GM12878 (cell line): ENCODE measurements at regions not wholly inside any gene's neighbourhood (a gene's known extent, or its start where the extent isn't known, plus 50 kb on each side); places are given as distances from the start of the nearest gene placed in this dataset.

Source experiments
- ATAC-seq: fragments of 200-7000 bp; cut with Tn5 transposase; 3 replicates; pipeline ENCODE4 v1.9.1; 2020; ENCODE audit warnings: mild to moderate bottlenecking, moderate library complexity
- BruUV-seq: library from RNA; stranded (reverse); fragments of 400-500 nt; replicated peaks from 2 replicates; lab custom pipeline; 2021; lab: Mats Ljungman, UMichigan
- CTCF ChIA-PET: fragments of 300-600 bp; sonication (Branson Sonifier 250); formaldehyde crosslinking; extraction: SDS; loops from one replicate; lab custom pipeline; 2021; ENCODE audit warnings: inconsistent platforms; lab: Yijun Ruan, JAX
- POLR2A ChIA-PET: fragments of 350-600 bp; formaldehyde crosslinking; extraction: SDS; loops from one replicate; lab custom pipeline; 2021; ENCODE audit warnings: inconsistent platforms; lab: Charles Lee
- RAD21 ChIA-PET: fragments of 300-600 bp; sonication (Branson Sonifier 250); formaldehyde crosslinking; loops from one replicate; lab custom pipeline; 2023; ENCODE audit warnings: antibody characterized with exemption; ENCODE audit not compliant: unreplicated experiment; lab: Charles Lee
- SMC1A ChIA-PET: fragments of 300-600 bp; sonication (Branson Sonifier 250); formaldehyde crosslinking; loops from one replicate; lab custom pipeline; 2023; ENCODE audit not compliant: unreplicated experiment, uncharacterized antibody; lab: Charles Lee
- DNase-seq: peaks from one replicate; pipeline ENCODE4 v3.0.0-alpha.2; 2011; ENCODE audit warnings: low read depth, low spot score
- FAIRE-seq: peaks from 3 replicates; lab custom pipeline; 2011; peaks lifted over from hg19 to GRCh38; lab: Jason Lieb, UNC
- H2AFZ ChIP-seq: 2 replicates; pipeline ENCODE4 v1.6.0; 2011; ENCODE audit warnings: low read depth, low read length, control low read depth; ENCODE audit not compliant: control insufficient read depth
- H3K27ac ChIP-seq: 2 replicates; pipeline ENCODE4 v1.5.1; 2011; ENCODE audit warnings: control low read depth; ENCODE audit not compliant: control insufficient read depth, insufficient read depth
- H3K27me3 ChIP-seq, 2 experiments: replicated peaks in 1 of 2; 2 replicates each; pipeline versions ENCODE4 v1.6.0 to v1.6.1; 2011; ENCODE audit warnings: low read length in 1 of 2; ENCODE audit not compliant: control insufficient read depth in 2 of 2, insufficient read depth in 2 of 2
- H3K36me3 ChIP-seq, 2 experiments: 2 replicates each; pipeline ENCODE4 v1.5.1; 2011; ENCODE audit warnings: low read length in 1 of 2; ENCODE audit not compliant: control insufficient read depth in 2 of 2, insufficient read depth in 2 of 2
- H3K4me1 ChIP-seq: 2 replicates; pipeline ENCODE4 v1.6.1; 2011; ENCODE audit warnings: mild to moderate bottlenecking, low read length, moderate library complexity, mixed read lengths; ENCODE audit not compliant: control insufficient read depth, insufficient read depth
- H3K4me2 ChIP-seq: 2 replicates; pipeline ENCODE4 v1.6.0; 2011; ENCODE audit warnings: control low read depth; ENCODE audit not compliant: control insufficient read depth, insufficient read depth
- H3K4me3 ChIP-seq: fragments of 200-600 bp; sonication (generic); 2 replicates; pipeline ENCODE4 v1.5.1; 2016
- H3K79me2 ChIP-seq: 2 replicates; pipeline ENCODE4 v1.6.0; 2011; ENCODE audit warnings: low read length; ENCODE audit not compliant: control insufficient read depth, insufficient read depth
- H3K9ac ChIP-seq: 2 replicates; pipeline ENCODE4 v1.8.0; 2011; ENCODE audit warnings: low read length, control low read depth, mixed read lengths; ENCODE audit not compliant: control insufficient read depth, insufficient read depth
- H3K9me3 ChIP-seq: replicated peaks from 3 replicates; pipeline ENCODE4 v1.5.1; 2011; ENCODE audit warnings: mild to moderate bottlenecking, low read length; ENCODE audit not compliant: control insufficient read depth, insufficient read depth
- H4K20me1 ChIP-seq: 2 replicates; pipeline ENCODE4 v1.6.0; 2011; ENCODE audit not compliant: control insufficient read depth, insufficient read depth
- CHD1 ChIP-seq: IDR thresholded peaks from 2 replicates; pipeline ENCODE4 v1.6.1; 2012; ENCODE audit warnings: low read depth, low read length, improper control_type of control experiment
- FOS ChIP-seq: IDR thresholded peaks from 3 replicates; pipeline ENCODE4 v1.6.1; 2011; ENCODE audit warnings: borderline replicate concordance; ENCODE audit not compliant: insufficient read length; ENCODE audit errors: extremely low read depth
- HSF1 ChIP-seq: fragments of 150-350 bp; IDR thresholded peaks from 2 replicates; pipeline ENCODE4 v1.6.1; 2014; ENCODE audit warnings: mild to moderate bottlenecking, low read depth, low read length
- JUNB ChIP-seq: IDR thresholded peaks from 2 replicates; pipeline ENCODE4 v1.6.1; 2016; ENCODE audit warnings: antibody characterized with exemption, mild to moderate bottlenecking
- JUND ChIP-seq: IDR thresholded peaks from 2 replicates; pipeline ENCODE4 v1.6.1; 2012; ENCODE audit warnings: low read depth, mild to moderate bottlenecking, low read length, improper control_type of control experiment, moderate library complexity
- MXI1 ChIP-seq: fragments of 150-350 bp; IDR thresholded peaks from 2 replicates; pipeline ENCODE4 v1.6.1; 2011; ENCODE audit warnings: low read depth, mild to moderate bottlenecking, inconsistent platforms, low read length, improper control_type of control experiment
- NRF1 ChIP-seq: conservative IDR thresholded peaks from 2 replicates; pipeline ENCODE4 v1.6.1; 2011; ENCODE audit warnings: mild to moderate bottlenecking, low read depth, low read length, improper control_type of control experiment
- RB1 ChIP-seq: fragments of 450-650 bp; formaldehyde crosslinking; IDR thresholded peaks from 2 replicates; pipeline ENCODE4 v1.6.1; 2017; ENCODE audit warnings: mild to moderate bottlenecking, borderline replicate concordance
- SIX5 ChIP-seq: IDR thresholded peaks from 2 replicates; pipeline ENCODE4 v1.6.1; 2011; ENCODE audit warnings: mild to moderate bottlenecking, low read depth, low read length, moderate library complexity; ENCODE audit not compliant: severe bottlenecking
- SP1 ChIP-seq: IDR thresholded peaks from one replicate; pipeline ENCODE4 v1.6.1; 2011; ENCODE audit warnings: low read depth, low read length
- SREBF2 ChIP-seq: IDR thresholded peaks from 2 replicates; pipeline ENCODE4 v1.6.1; 2012; ENCODE audit warnings: mild to moderate bottlenecking, low read length
- STAT1 ChIP-seq: fragments of 450-650 bp; conservative IDR thresholded peaks from 2 replicates; pipeline ENCODE4 v1.6.1; 2014; ENCODE audit warnings: antibody characterized with exemption, mild to moderate bottlenecking
- WGBS: methylation state at CpG from one replicate; pipeline ENCODE4 v1.1.6; 2016; ENCODE audit warnings: low lambda C conversion rate; ENCODE audit not compliant: insufficient replicate concordance, insufficient coverage; ENCODE audit errors: missing lambda C conversion rate; 5-methylcytosine and 5-hydroxymethylcytosine counted together
- in situ Hi-C: fragments of 300-500 bp; cut with MboI; formaldehyde crosslinking; loops from 9 replicates; pipeline ENCODE4 v1.14.3; 2018; ENCODE audit warnings: mixed read lengths
- intact Hi-C: fragments of 100-400 bp; cut with micrococcal nuclease; formaldehyde crosslinking; loops from one replicate; pipeline ENCODE4 v1.14.2; 2022; ENCODE audit not compliant: unreplicated experiment
- TF ChIP-seq, protein P1 (sequence below): IDR thresholded peaks from 2 replicates; pipeline ENCODE4 v1.6.1; 2012; ENCODE audit warnings: low read depth, low read length, improper control_type of control experiment

DNA sequence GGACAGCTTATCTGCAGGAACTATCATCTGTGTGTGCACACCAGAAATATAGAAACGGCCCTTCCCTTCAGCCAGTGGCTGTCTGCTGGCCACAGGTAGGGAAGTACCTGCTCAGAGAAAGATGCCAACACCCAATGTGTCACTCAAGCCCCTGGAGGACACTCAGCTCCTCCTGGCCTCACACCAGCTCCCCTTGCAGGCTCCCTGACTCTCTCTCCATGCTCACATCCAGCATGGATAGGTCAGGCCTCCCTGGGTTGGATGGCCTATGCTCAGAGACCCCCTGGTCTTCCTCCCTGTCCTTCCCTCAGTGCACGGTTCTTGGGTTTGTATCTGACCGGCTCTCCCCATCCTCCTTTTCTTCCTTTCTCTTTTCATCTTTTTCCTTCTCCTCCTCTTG, 202.1 kb downstream of the BCL11B start:
- ChIA-PET RAD21 (no interaction called here), POLR2A (no interaction called here), SMC1A (no interaction called here), CTCF (no interaction called here)
- no peak overlapping the region for H2AFZ ChIP-seq
- no peak for TF ChIP-seq RB1
- no peak for TF ChIP-seq HSF1
- TF ChIP-seq, protein P1, sequence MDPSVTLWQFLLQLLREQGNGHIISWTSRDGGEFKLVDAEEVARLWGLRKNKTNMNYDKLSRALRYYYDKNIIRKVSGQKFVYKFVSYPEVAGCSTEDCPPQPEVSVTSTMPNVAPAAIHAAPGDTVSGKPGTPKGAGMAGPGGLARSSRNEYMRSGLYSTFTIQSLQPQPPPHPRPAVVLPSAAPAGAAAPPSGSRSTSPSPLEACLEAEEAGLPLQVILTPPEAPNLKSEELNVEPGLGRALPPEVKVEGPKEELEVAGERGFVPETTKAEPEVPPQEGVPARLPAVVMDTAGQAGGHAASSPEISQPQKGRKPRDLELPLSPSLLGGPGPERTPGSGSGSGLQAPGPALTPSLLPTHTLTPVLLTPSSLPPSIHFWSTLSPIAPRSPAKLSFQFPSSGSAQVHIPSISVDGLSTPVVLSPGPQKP: no peak
- TF ChIP-seq CHD1: no peak
- no peak for TF ChIP-seq STAT1
- TF ChIP-seq FOS: no peak
- no peak for TF ChIP-seq JUND
- TF ChIP-seq MXI1: no peak
- TF ChIP-seq JUNB: no peak
- no peak for TF ChIP-seq SP1
- TF ChIP-seq NRF1: no peak
- no peak for TF ChIP-seq SREBF2
- no peak for TF ChIP-seq SIX5
- intact Hi-C loops: no loop called here
- H3K9ac ChIP-seq: no peak overlapping the region
- no peak overlapping the region for H3K27ac ChIP-seq
- FAIRE-seq: no peak
- 35% methylated on average over 3 of the region's 3 CpGs for WGBS
- H3K36me3 ChIP-seq: no peaks in the 10 kb centered on the region
- in situ Hi-C loops: no loop called here
- no peaks in the 10 kb centered on the region for H3K27me3 ChIP-seq
- H3K79me2 ChIP-seq: no peaks in the 10 kb centered on the region
- no peak overlapping the region for H3K4me3 ChIP-seq
- H4K20me1 ChIP-seq: no peaks in the 10 kb centered on the region
- no peaks in the 10 kb centered on the region for H3K4me1 ChIP-seq
- no peak overlapping the region for H3K4me2 ChIP-seq
- no TSS peak for BruUV-seq
- no peak for ATAC-seq
- H3K9me3 ChIP-seq: no peaks in the 10 kb centered on the region; the same call in 2 of the 3 replicates
- no peak for DNase-seq
